ENCODE measurements at regions not wholly inside any gene's neighbourhood (a gene's known extent, or its start where the extent isn't known, plus 50 kb on each side); places are given as distances from the start of the nearest gene placed in this dataset.

GRCh38 chr16:64887651-64888050 lies 234.2 kb downstream of the CDH11 start:
- TF ChIP-seq CTCF (IDR thresholded peaks at IDR 0.05) (no peak), POLR2A (IDR thresholded peaks at IDR 0.05) (no peak)
